GM12878 (cell line): ENCODE measurements at regions not wholly inside any gene's neighbourhood (a gene's known extent, or its start where the extent isn't known, plus 50 kb on each side); places are given as distances from the start of the nearest gene placed in this dataset.

Experiments
- ATAC-seq: fragments of 200-7000 bp; cut with Tn5 transposase; 3 replicates; pipeline ENCODE4 v1.9.1; 2020; ENCODE audit warnings: mild to moderate bottlenecking, moderate library complexity
- BruUV-seq: library from RNA; stranded (reverse); fragments of 400-500 nt; replicated peaks from 2 replicates; lab custom pipeline; 2021; lab: Mats Ljungman, UMichigan
- CTCF ChIA-PET: fragments of 300-600 bp; sonication (Branson Sonifier 250); formaldehyde crosslinking; extraction: SDS; loops from one replicate; lab custom pipeline; 2021; ENCODE audit warnings: inconsistent platforms; lab: Yijun Ruan, JAX
- POLR2A ChIA-PET: fragments of 350-600 bp; formaldehyde crosslinking; extraction: SDS; loops from one replicate; lab custom pipeline; 2021; ENCODE audit warnings: inconsistent platforms; lab: Charles Lee
- RAD21 ChIA-PET: fragments of 300-600 bp; sonication (Branson Sonifier 250); formaldehyde crosslinking; loops from one replicate; lab custom pipeline; 2023; ENCODE audit warnings: antibody characterized with exemption; ENCODE audit not compliant: unreplicated experiment; lab: Charles Lee
- SMC1A ChIA-PET: fragments of 300-600 bp; sonication (Branson Sonifier 250); formaldehyde crosslinking; loops from one replicate; lab custom pipeline; 2023; ENCODE audit not compliant: unreplicated experiment, uncharacterized antibody; lab: Charles Lee
- DNase-seq: peaks from one replicate; pipeline ENCODE4 v3.0.0-alpha.2; 2011; ENCODE audit warnings: low read depth, low spot score
- FAIRE-seq: peaks from 3 replicates; lab custom pipeline; 2011; peaks lifted over from hg19 to GRCh38; lab: Jason Lieb, UNC
- H2AFZ ChIP-seq: 2 replicates; pipeline ENCODE4 v1.6.0; 2011; ENCODE audit warnings: low read depth, low read length, control low read depth; ENCODE audit not compliant: control insufficient read depth
- H3K27ac ChIP-seq: 2 replicates; pipeline ENCODE4 v1.5.1; 2011; ENCODE audit warnings: control low read depth; ENCODE audit not compliant: control insufficient read depth, insufficient read depth
- H3K27me3 ChIP-seq, 2 experiments: replicated peaks in 1 of 2; 2 replicates each; pipeline versions ENCODE4 v1.6.0 to v1.6.1; 2011; ENCODE audit warnings: low read length in 1 of 2; ENCODE audit not compliant: control insufficient read depth in 2 of 2, insufficient read depth in 2 of 2
- H3K36me3 ChIP-seq, 2 experiments: 2 replicates each; pipeline ENCODE4 v1.5.1; 2011; ENCODE audit warnings: low read length in 1 of 2; ENCODE audit not compliant: control insufficient read depth in 2 of 2, insufficient read depth in 2 of 2
- H3K4me1 ChIP-seq: 2 replicates; pipeline ENCODE4 v1.6.1; 2011; ENCODE audit warnings: mild to moderate bottlenecking, low read length, moderate library complexity, mixed read lengths; ENCODE audit not compliant: control insufficient read depth, insufficient read depth
- H3K4me2 ChIP-seq: 2 replicates; pipeline ENCODE4 v1.6.0; 2011; ENCODE audit warnings: control low read depth; ENCODE audit not compliant: control insufficient read depth, insufficient read depth
- H3K4me3 ChIP-seq: fragments of 200-600 bp; sonication (generic); 2 replicates; pipeline ENCODE4 v1.5.1; 2016
- H3K79me2 ChIP-seq: 2 replicates; pipeline ENCODE4 v1.6.0; 2011; ENCODE audit warnings: low read length; ENCODE audit not compliant: control insufficient read depth, insufficient read depth
- H3K9ac ChIP-seq: 2 replicates; pipeline ENCODE4 v1.8.0; 2011; ENCODE audit warnings: low read length, control low read depth, mixed read lengths; ENCODE audit not compliant: control insufficient read depth, insufficient read depth
- H3K9me3 ChIP-seq: replicated peaks from 3 replicates; pipeline ENCODE4 v1.5.1; 2011; ENCODE audit warnings: mild to moderate bottlenecking, low read length; ENCODE audit not compliant: control insufficient read depth, insufficient read depth
- H4K20me1 ChIP-seq: 2 replicates; pipeline ENCODE4 v1.6.0; 2011; ENCODE audit not compliant: control insufficient read depth, insufficient read depth
- ATF2 ChIP-seq: IDR thresholded peaks from 2 replicates; pipeline ENCODE4 v1.6.1; 2012; ENCODE audit warnings: low read length, inconsistent platforms
- EP300 ChIP-seq, 2 experiments: fragments of 150-350 bp in 1 of 2; IDR thresholded peaks; 2 replicates each; pipeline ENCODE4 v1.6.1; 2011 to 2012; ENCODE audit warnings: low read depth in 2 of 2, low read length in 2 of 2, borderline replicate concordance in 1 of 2, improper control_type of control experiment in 1 of 2, inconsistent platforms in 1 of 2; ENCODE audit not compliant: control insufficient read depth in 1 of 2
- MEF2A ChIP-seq: IDR thresholded peaks from 2 replicates; pipeline ENCODE4 v1.6.1; 2011; ENCODE audit warnings: low read depth, mild to moderate bottlenecking, low read length, moderate library complexity; ENCODE audit not compliant: insufficient read depth
- MTA2 ChIP-seq: fragments of 450-650 bp; IDR thresholded peaks from 2 replicates; pipeline ENCODE4 v1.6.1; 2016; ENCODE audit warnings: low read depth, mild to moderate bottlenecking, moderate library complexity
- RELA ChIP-seq: fragments of 450-650 bp; IDR thresholded peaks from 2 replicates; pipeline ENCODE4 v1.8.0; 2014; ENCODE audit warnings: borderline replicate concordance; ENCODE audit not compliant: partially characterized antibody
- SMAD1 ChIP-seq: fragments of 450-650 bp; IDR thresholded peaks from 2 replicates; pipeline ENCODE4 v1.6.1; 2018; ENCODE audit warnings: mild to moderate bottlenecking, low read depth; ENCODE audit not compliant: partially characterized antibody
- STAT3 ChIP-seq: IDR thresholded peaks from 2 replicates; pipeline ENCODE4 v1.6.1; 2011; ENCODE audit warnings: low read depth, low read length, improper control_type of control experiment
- SUPT20H ChIP-seq: IDR thresholded peaks from 2 replicates; pipeline ENCODE4 v1.6.1; 2011; ENCODE audit warnings: low read depth, mild to moderate bottlenecking, low read length, moderate library complexity, borderline replicate concordance; ENCODE audit not compliant: control insufficient read depth
- TCF12 ChIP-seq: IDR thresholded peaks from 2 replicates; pipeline ENCODE4 v1.6.1; 2011; ENCODE audit warnings: low read depth, mild to moderate bottlenecking, low read length
- ZNF207 ChIP-seq: fragments of 450-650 bp; IDR thresholded peaks from 2 replicates; pipeline ENCODE4 v1.6.1; 2014; ENCODE audit warnings: antibody characterized with exemption, mild to moderate bottlenecking, borderline replicate concordance
- WGBS: methylation state at CpG from one replicate; pipeline ENCODE4 v1.1.6; 2016; ENCODE audit warnings: low lambda C conversion rate; ENCODE audit not compliant: insufficient replicate concordance, insufficient coverage; ENCODE audit errors: missing lambda C conversion rate; 5-methylcytosine and 5-hydroxymethylcytosine counted together
- in situ Hi-C: fragments of 300-500 bp; cut with MboI; formaldehyde crosslinking; loops from 9 replicates; pipeline ENCODE4 v1.14.3; 2018; ENCODE audit warnings: mixed read lengths
- intact Hi-C: fragments of 100-400 bp; cut with micrococcal nuclease; formaldehyde crosslinking; loops from one replicate; pipeline ENCODE4 v1.14.2; 2022; ENCODE audit not compliant: unreplicated experiment
- TF ChIP-seq, protein P1 (sequence below): fragments of 450-650 bp; IDR thresholded peaks from 2 replicates; pipeline ENCODE4 v1.6.1; 2017; ENCODE audit warnings: mild to moderate bottlenecking, moderate library complexity
- TF ChIP-seq, protein P2 (sequence below): IDR thresholded peaks from 2 replicates; pipeline ENCODE4 v1.6.1; 2012; ENCODE audit warnings: improper control_type of control experiment, low read depth, low read length; ENCODE audit not compliant: insufficient replicate concordance

- H3K27ac ChIP-seq = no peak overlapping the region
- no peaks in the 10 kb centered on the region for H3K9me3 ChIP-seq
- H3K4me2 ChIP-seq = no peak overlapping the region
- FAIRE-seq (no peak), DNase-seq (no peak), ATAC-seq (no peak)
- no TSS peak for BruUV-seq
- 60% methylated on average over 2 of the region's 2 CpGs for WGBS
- H3K27me3 ChIP-seq = no peaks in the 10 kb centered on the region
- ChIA-PET SMC1A (no interaction called here), CTCF (no interaction called here), POLR2A (no interaction called here), RAD21 (no interaction called here)
- TF ChIP-seq EP300 (IDR thresholded peaks at IDR 0.05; ENCODE audit: borderline replicate concordance in 1 of 2, control insufficient read depth in 1 of 2, low read depth in 2 of 2, low read length in 2 of 2) (no peak), TCF12 (no peak), RELA (no peak), SMAD1 (no peak), MTA2 (no peak), ZNF207 (no peak), MEF2A (no peak), STAT3 (no peak), ATF2 (no peak), SUPT20H (no peak)
- TF ChIP-seq, protein P1, sequence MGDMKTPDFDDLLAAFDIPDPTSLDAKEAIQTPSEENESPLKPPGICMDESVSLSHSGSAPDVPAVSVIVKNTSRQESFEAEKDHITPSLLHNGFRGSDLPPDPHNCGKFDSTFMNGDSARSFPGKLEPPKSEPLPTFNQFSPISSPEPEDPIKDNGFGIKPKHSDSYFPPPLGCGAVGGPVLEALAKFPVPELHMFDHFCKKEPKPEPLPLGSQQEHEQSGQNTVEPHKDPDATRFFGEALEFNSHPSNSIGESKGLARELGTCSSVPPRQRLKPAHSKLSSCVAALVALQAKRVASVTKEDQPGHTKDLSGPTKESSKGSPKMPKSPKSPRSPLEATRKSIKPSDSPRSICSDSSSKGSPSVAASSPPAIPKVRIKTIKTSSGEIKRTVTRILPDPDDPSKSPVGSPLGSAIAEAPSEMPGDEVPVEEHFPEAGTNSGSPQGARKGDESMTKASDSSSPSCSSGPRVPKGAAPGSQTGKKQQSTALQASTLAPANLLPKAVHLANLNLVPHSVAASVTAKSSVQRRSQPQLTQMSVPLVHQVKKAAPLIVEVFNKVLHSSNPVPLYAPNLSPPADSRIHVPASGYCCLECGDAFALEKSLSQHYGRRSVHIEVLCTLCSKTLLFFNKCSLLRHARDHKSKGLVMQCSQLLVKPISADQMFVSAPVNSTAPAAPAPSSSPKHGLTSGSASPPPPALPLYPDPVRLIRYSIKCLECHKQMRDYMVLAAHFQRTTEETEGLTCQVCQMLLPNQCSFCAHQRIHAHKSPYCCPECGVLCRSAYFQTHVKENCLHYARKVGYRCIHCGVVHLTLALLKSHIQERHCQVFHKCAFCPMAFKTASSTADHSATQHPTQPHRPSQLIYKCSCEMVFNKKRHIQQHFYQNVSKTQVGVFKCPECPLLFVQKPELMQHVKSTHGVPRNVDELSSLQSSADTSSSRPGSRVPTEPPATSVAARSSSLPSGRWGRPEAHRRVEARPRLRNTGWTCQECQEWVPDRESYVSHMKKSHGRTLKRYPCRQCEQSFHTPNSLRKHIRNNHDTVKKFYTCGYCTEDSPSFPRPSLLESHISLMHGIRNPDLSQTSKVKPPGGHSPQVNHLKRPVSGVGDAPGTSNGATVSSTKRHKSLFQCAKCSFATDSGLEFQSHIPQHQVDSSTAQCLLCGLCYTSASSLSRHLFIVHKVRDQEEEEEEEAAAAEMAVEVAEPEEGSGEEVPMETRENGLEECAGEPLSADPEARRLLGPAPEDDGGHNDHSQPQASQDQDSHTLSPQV = no peak
- TF ChIP-seq, protein P2, sequence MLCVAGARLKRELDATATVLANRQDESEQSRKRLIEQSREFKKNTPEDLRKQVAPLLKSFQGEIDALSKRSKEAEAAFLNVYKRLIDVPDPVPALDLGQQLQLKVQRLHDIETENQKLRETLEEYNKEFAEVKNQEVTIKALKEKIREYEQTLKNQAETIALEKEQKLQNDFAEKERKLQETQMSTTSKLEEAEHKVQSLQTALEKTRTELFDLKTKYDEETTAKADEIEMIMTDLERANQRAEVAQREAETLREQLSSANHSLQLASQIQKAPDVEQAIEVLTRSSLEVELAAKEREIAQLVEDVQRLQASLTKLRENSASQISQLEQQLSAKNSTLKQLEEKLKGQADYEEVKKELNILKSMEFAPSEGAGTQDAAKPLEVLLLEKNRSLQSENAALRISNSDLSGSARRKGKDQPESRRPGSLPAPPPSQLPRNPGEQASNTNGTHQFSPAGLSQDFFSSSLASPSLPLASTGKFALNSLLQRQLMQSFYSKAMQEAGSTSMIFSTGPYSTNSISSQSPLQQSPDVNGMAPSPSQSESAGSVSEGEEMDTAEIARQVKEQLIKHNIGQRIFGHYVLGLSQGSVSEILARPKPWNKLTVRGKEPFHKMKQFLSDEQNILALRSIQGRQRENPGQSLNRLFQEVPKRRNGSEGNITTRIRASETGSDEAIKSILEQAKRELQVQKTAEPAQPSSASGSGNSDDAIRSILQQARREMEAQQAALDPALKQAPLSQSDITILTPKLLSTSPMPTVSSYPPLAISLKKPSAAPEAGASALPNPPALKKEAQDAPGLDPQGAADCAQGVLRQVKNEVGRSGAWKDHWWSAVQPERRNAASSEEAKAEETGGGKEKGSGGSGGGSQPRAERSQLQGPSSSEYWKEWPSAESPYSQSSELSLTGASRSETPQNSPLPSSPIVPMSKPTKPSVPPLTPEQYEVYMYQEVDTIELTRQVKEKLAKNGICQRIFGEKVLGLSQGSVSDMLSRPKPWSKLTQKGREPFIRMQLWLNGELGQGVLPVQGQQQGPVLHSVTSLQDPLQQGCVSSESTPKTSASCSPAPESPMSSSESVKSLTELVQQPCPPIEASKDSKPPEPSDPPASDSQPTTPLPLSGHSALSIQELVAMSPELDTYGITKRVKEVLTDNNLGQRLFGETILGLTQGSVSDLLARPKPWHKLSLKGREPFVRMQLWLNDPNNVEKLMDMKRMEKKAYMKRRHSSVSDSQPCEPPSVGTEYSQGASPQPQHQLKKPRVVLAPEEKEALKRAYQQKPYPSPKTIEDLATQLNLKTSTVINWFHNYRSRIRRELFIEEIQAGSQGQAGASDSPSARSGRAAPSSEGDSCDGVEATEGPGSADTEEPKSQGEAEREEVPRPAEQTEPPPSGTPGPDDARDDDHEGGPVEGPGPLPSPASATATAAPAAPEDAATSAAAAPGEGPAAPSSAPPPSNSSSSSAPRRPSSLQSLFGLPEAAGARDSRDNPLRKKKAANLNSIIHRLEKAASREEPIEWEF = no peak
- no peak overlapping the region for H2AFZ ChIP-seq
- H3K4me3 ChIP-seq = no peak overlapping the region
- no peaks in the 10 kb centered on the region for H3K36me3 ChIP-seq
- H3K4me1 ChIP-seq = no peaks in the 10 kb centered on the region
- intact Hi-C loops = no loop called here
- H4K20me1 ChIP-seq = no peaks in the 10 kb centered on the region
- H3K9ac ChIP-seq = no peak overlapping the region
- no peaks in the 10 kb centered on the region for H3K79me2 ChIP-seq
- in situ Hi-C loops = no loop called here
Observed at GRCh38 chr11:90669094-90669493, 446.2 kb upstream of the CHORDC1 start.
